Esophagus squamous epithelium (tissue), 4 donors: ENCODE measurements at regions not wholly inside any gene's neighbourhood (a gene's known extent, or its start where the extent isn't known, plus 50 kb on each side); places are given as distances from the start of the nearest gene placed in this dataset.

Experiments used
- POLR2A ChIP-seq, 4 donors: fragments of 450-650 bp; IDR thresholded peaks; one replicate each; pipeline ENCODE4 v1.6.1; 2017; ENCODE audit warnings: antibody characterized with exemption in 4 of 4, mild to moderate bottlenecking in 4 of 4, moderate library complexity in 3 of 4
- TF ChIP-seq, protein P1 (sequence below), 6 experiments: fragments of 450-650 bp in 4 of 6; fragments of 200-600 bp in 2 of 6; sonication (generic) in 2 of 6; IDR thresholded peaks; one replicate each; pipeline ENCODE4 v1.5.1; 2016 to 2019; ENCODE audit warnings: antibody characterized with exemption in 6 of 6, mild to moderate bottlenecking in 4 of 6, moderate library complexity in 4 of 6

DNA sequence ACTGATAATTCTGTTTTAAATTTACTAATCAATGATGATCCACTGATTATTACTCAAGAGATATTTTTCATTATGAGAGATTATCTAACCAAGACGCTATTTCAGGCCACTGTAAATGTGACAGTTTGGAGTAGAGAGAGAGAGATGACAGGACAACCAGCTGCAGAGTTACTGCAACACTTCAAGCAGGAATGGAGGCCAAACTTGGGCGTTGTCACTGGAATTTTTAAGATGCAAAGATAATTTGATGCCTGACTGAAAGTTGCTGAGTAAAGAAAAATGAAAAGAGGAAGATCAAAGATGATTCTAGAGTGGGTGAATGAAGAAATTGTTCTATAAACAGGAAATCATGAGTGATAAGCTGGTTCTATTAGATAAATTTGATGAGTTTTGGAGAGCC lies 1302.1 kb upstream of the TMEFF2 start:
- no peak for TF ChIP-seq POLR2A (IDR thresholded peaks at IDR 0.05)
- TF ChIP-seq, protein P1, sequence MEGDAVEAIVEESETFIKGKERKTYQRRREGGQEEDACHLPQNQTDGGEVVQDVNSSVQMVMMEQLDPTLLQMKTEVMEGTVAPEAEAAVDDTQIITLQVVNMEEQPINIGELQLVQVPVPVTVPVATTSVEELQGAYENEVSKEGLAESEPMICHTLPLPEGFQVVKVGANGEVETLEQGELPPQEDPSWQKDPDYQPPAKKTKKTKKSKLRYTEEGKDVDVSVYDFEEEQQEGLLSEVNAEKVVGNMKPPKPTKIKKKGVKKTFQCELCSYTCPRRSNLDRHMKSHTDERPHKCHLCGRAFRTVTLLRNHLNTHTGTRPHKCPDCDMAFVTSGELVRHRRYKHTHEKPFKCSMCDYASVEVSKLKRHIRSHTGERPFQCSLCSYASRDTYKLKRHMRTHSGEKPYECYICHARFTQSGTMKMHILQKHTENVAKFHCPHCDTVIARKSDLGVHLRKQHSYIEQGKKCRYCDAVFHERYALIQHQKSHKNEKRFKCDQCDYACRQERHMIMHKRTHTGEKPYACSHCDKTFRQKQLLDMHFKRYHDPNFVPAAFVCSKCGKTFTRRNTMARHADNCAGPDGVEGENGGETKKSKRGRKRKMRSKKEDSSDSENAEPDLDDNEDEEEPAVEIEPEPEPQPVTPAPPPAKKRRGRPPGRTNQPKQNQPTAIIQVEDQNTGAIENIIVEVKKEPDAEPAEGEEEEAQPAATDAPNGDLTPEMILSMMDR (IDR thresholded peaks at IDR 0.05): no peak
